ENCODE measurements at regions not wholly inside any gene's neighbourhood (a gene's known extent, or its start where the extent isn't known, plus 50 kb on each side); places are given as distances from the start of the nearest gene placed in this dataset.
"Not testable (repeated sequence)": the region's sequence is repeated elsewhere in the genome, so short reads cannot be mapped to it uniquely, and the experiment has no call there.

DNA sequence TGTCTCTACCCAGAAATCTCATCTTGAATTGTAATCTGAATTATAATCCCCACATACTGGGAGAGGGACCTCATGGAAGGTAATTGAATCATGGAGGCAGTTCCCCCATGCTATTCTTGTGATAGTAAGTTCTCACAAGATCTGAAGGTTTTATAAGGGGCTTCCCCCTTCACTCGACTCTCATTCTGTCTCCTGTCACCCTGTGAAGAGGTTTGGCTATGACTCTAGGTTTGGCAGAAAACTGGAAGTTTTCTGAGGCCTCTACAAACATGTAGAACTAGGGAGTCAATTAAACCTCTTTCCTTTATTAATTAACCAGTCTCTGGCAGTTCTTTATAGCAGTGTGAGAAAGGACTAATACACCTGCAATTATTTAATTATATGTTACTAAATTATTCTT lies 125.2 kb upstream of the TGFBR2 start:
- peaks cover 3% of the 10 kb centered on the region for H3K27me3 Mint-ChIP-seq (ENCODE audit: low read depth)
- no peak overlapping the region for H3K27ac Mint-ChIP-seq
- H3K4me3 Mint-ChIP-seq, result no peak overlapping the region
- no peak for DNase-seq (ENCODE audit: low spot score)
- H3K36me3 Mint-ChIP-seq (ENCODE audit: low read depth), result peaks cover 3% of the 10 kb centered on the region
- peaks cover 8% of the 10 kb centered on the region for H3K9me3 Mint-ChIP-seq
- peaks cover 6% of the 10 kb centered on the region for H3K4me1 Mint-ChIP-seq (ENCODE audit: low read depth)

- H3K4me3 Mint-ChIP-seq; H3K36me3 Mint-ChIP-seq (ENCODE audit: low read depth): not testable (repeated sequence)
These were observed 122.2 kb upstream of the TGFBR2 start for GRCh38 chr3:30484229-30484628.

DNA sequence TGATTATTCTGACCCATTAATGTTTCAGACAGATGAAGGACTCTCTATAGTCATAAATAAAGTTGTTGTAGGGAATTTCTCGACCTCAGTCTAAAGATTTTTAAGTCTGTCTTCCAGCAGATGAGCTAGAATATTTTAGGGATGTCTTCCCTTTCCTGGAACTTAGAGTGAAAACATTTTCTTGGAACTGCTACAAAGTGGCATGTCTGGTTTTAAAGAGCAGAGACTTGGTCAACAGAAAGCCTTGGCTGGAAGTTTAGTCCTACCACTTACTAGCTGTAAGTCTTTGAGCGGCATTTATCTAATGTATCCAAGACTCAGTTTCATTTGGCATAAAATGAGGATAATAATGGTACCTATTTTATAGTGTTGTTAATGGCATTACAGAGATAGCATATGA lies 120.0 kb upstream of the TGFBR2 start:
- Mint-ChIP-seq H3K27ac (no peak overlapping the region), H3K27me3 (ENCODE audit: low read depth) (peaks cover 5% of the 10 kb centered on the region), H3K9me3 (peaks cover 15% of the 10 kb centered on the region), H3K4me1 (ENCODE audit: low read depth) (no peaks in the 10 kb centered on the region), H3K36me3 (ENCODE audit: low read depth) (no peaks in the 10 kb centered on the region), H3K4me3 (no peak overlapping the region)
- no peak for DNase-seq (ENCODE audit: low spot score)

More at GRCh38 chr3:30484229-30484628, 122.2 kb upstream of the TGFBR2 start:
- not testable (repeated sequence) for H3K27me3 Mint-ChIP-seq (ENCODE audit: low read depth); H3K27ac Mint-ChIP-seq; DNase-seq (ENCODE audit: low spot score); H3K4me1 Mint-ChIP-seq (ENCODE audit: low read depth)
- peaks cover 15% of the 10 kb centered on the region for H3K9me3 Mint-ChIP-seq

DNA sequence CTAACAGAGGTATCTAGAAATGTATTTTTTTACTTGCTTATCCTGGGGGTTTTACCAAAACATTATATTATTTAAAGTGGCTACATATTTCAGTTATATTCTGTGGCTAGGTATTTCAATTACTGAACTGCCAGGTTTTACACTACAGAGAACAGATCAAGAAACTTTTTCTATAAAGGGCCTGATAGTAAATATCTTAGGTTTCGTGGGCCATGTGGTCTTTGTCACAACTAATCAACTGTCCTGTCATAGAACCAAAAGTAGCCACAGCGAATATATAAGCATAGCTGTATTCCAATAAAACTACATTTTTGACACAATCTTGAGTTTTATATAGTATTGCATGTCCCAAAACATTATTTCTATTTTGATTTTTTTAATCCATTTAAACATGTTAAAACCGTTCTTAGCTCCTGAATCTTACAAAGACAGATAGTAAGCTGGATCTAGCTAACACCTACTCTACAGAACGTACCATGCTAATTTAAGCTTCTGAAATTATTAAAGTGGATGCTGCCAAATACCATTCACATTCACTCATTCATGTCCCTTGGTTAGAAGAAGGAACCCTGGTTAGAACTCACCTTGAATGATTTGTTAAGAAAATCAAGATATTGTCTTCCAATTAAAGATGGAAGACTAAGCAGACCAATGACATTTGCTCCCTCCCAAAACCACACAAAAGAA lies 118.2 kb upstream of the TGFBR2 start:
- Mint-ChIP-seq H3K4me3 (no peak overlapping the region), H3K9me3 (peaks cover 15% of the 10 kb centered on the region), H3K27me3 (ENCODE audit: low read depth) (peaks cover 5% of the 10 kb centered on the region), H3K36me3 (ENCODE audit: low read depth) (no peaks in the 10 kb centered on the region), H3K4me1 (ENCODE audit: low read depth) (no peaks in the 10 kb centered on the region), H3K27ac (no peak overlapping the region)
- DNase-seq (ENCODE audit: low spot score), result no peak

DNA sequence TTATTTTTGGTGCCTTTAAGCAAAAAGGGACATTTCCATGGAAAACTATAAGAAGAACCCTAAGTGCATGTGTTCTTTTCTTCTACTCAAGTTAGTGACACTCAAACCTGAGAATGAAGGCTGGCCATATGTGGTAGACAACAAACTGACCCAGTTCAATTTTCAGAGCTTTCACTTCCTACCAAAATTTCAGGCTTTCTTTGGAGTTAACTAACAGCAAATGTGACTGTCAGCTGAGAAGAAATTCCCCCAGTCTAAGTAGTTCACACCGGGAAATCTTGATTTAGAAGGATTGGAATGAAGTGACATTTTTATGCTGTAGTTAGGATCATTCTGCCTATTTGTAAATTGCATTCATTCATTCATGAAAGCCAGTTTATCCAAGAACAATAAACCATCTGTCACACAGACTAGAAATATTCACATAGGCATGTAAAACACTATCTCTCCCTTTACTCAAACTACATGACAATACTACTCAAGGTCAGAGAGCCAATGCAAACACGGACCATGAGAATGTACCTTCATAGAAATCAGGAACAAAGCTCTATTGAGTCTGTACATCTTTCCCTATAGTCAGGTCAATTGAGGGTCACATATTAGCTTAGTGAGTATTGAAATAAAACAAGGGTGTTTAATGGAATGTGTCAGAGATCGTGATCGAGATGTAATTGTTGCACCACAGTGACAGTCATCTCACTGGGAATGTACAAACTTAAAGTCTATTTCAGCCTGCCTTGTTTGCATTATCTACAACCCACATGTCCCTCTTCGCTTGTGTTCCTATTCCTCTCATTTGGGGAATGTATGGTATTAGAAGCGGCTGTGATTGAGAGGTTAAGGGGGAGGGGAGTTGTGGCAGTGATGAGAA lies 113.8 kb upstream of the TGFBR2 start:
- peaks cover 6% of the 10 kb centered on the region for H3K4me1 Mint-ChIP-seq (ENCODE audit: low read depth)
- no peak for DNase-seq (ENCODE audit: low spot score)
- H3K36me3 Mint-ChIP-seq (ENCODE audit: low read depth), result no peaks in the 10 kb centered on the region
- peaks cover 2% of the 10 kb centered on the region for H3K27me3 Mint-ChIP-seq (ENCODE audit: low read depth)
- H3K27ac Mint-ChIP-seq, result no peak overlapping the region
- no peak overlapping the region for H3K4me3 Mint-ChIP-seq
- peaks cover 15% of the 10 kb centered on the region for H3K9me3 Mint-ChIP-seq

- Mint-ChIP-seq H3K4me1 (ENCODE audit: low read depth) (peaks cover 6% of the 10 kb centered on the region), H3K27ac (no peak overlapping the region), H3K4me3 (no peak overlapping the region), H3K36me3 (ENCODE audit: low read depth) (no peaks in the 10 kb centered on the region), H3K9me3 (peaks cover 10% of the 10 kb centered on the region), H3K27me3 (ENCODE audit: low read depth) (peaks cover 2% of the 10 kb centered on the region)
- DNase-seq (ENCODE audit: low spot score), result no peak
These were observed 112.5 kb upstream of the TGFBR2 start for GRCh38 chr3:30493911-30494311.

- Mint-ChIP-seq H3K27me3 (ENCODE audit: low read depth) (no peaks in the 10 kb centered on the region), H3K27ac (no peak overlapping the region)
These were observed 111.0 kb upstream of the TGFBR2 start for GRCh38 chr3:30495172-30496065.

GRCh38 chr3:30496066-30496966 lies 110.1 kb upstream of the TGFBR2 start:
- Mint-ChIP-seq H3K36me3 (ENCODE audit: low read depth) (no peaks in the 10 kb centered on the region), H3K27me3 (ENCODE audit: low read depth) (no peaks in the 10 kb centered on the region), H3K27ac (no peak overlapping the region), H3K4me1 (ENCODE audit: low read depth) (peaks cover 12% of the 10 kb centered on the region), H3K9me3 (no peaks in the 10 kb centered on the region), H3K4me3 (no peak overlapping the region)
- no peak for DNase-seq (ENCODE audit: low spot score)

More at GRCh38 chr3:30495172-30496065, 111.0 kb upstream of the TGFBR2 start:
- Mint-ChIP-seq H3K36me3 (ENCODE audit: low read depth) (no peaks in the 10 kb centered on the region), H3K4me1 (ENCODE audit: low read depth) (peaks cover 7% of the 10 kb centered on the region), H3K9me3 (no peaks in the 10 kb centered on the region), H3K4me3 (no peak overlapping the region)
- DNase-seq (ENCODE audit: low spot score), result no peak

GRCh38 chr3:30498587-30498967 lies 107.8 kb upstream of the TGFBR2 start:
- Mint-ChIP-seq H3K36me3 (ENCODE audit: low read depth) (no peaks in the 10 kb centered on the region), H3K27ac (no peak overlapping the region), H3K9me3 (no peaks in the 10 kb centered on the region), H3K27me3 (ENCODE audit: low read depth) (no peaks in the 10 kb centered on the region), H3K4me3 (no peak overlapping the region), H3K4me1 (ENCODE audit: low read depth) (peaks cover 12% of the 10 kb centered on the region)
- no peak for DNase-seq (ENCODE audit: low spot score)

DNA sequence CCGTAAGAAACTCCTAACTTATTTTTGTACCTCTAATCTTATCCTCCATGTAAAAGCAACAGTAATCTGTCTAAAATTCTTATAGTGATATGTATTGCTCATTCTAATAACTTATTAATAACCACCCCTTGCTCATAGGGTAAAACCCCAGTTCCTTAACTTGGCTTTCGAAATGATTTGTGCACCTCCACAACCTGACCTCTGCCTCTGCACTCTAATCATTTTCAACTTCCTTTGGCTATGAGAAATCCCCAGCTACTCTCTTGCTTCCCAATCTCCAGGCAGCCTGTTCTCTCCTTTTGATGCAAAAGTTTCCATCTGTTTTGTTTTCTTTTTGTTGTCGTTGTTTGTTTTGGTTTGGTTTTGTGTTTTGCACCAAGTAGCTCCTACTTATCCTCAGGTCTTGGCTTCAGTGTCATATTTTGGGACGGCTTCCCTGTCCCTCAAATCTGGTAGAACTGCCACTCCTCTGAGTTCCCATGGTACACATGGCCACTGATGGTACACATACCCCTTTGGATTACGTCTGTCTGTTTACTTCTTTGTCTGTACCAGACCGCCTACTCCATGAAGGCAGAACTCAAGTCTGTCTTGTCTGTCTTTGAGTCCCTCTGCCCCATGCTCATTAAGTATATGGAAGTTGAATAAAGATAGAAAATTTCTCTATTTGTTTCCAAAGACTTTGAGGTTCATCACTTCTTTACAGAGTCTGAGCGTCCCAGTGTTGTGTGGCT lies 105.6 kb upstream of the TGFBR2 start:
- no peak for DNase-seq (ENCODE audit: low spot score)
- Mint-ChIP-seq H3K36me3 (ENCODE audit: low read depth) (no peaks in the 10 kb centered on the region), H3K4me1 (ENCODE audit: low read depth) (peaks cover 9% of the 10 kb centered on the region), H3K9me3 (no peaks in the 10 kb centered on the region), H3K27ac (no peak overlapping the region), H3K4me3 (no peak overlapping the region), H3K27me3 (ENCODE audit: low read depth) (no peaks in the 10 kb centered on the region)

- H3K4me3 Mint-ChIP-seq, result no peak overlapping the region
These were observed 104.9 kb upstream of the TGFBR2 start for GRCh38 chr3:30501526-30501925.

GRCh38 chr3:30502051-30502741 lies 104.2 kb upstream of the TGFBR2 start:
- peaks cover 6% of the 10 kb centered on the region for H3K4me1 Mint-ChIP-seq (ENCODE audit: low read depth)
- H3K4me3 Mint-ChIP-seq, result no peak overlapping the region
- H3K9me3 Mint-ChIP-seq, result peaks cover 4% of the 10 kb centered on the region
- no peak overlapping the region for H3K27ac Mint-ChIP-seq
- H3K36me3 Mint-ChIP-seq (ENCODE audit: low read depth), result no peaks in the 10 kb centered on the region
- DNase-seq (ENCODE audit: low spot score), result no peak
- H3K27me3 Mint-ChIP-seq (ENCODE audit: low read depth), result no peaks in the 10 kb centered on the region

More at GRCh38 chr3:30501526-30501925, 104.9 kb upstream of the TGFBR2 start:
- Mint-ChIP-seq H3K9me3 (peaks cover 4% of the 10 kb centered on the region), H3K27me3 (ENCODE audit: low read depth) (no peaks in the 10 kb centered on the region), H3K27ac (no peak overlapping the region), H3K4me1 (ENCODE audit: low read depth) (peaks cover 9% of the 10 kb centered on the region), H3K36me3 (ENCODE audit: low read depth) (no peaks in the 10 kb centered on the region)
- DNase-seq (ENCODE audit: low spot score), result no peak

Data from T-helper 2 cell treated with Interferon-gamma antibody and Interleukin-4, amounts not matched to agents 5 μg/mL and 100 μg/mL, for 36 hours (primary cell).